GM20000 (cell line): ENCODE measurements at regions not wholly inside any gene's neighbourhood (a gene's known extent, or its start where the extent isn't known, plus 50 kb on each side); places are given as distances from the start of the nearest gene placed in this dataset.

Experiments
- DNase-seq: peaks from one replicate; pipeline ENCODE4 v3.0.0; 2012; ENCODE audit warnings: low spot score
- TF ChIP-seq, protein P1 (sequence below): IDR thresholded peaks from 2 replicates; pipeline ENCODE4 v1.5.1; 2012; ENCODE audit warnings: mild to moderate bottlenecking, control low read depth; ENCODE audit errors: extremely low read depth, missing control alignments

DNA sequence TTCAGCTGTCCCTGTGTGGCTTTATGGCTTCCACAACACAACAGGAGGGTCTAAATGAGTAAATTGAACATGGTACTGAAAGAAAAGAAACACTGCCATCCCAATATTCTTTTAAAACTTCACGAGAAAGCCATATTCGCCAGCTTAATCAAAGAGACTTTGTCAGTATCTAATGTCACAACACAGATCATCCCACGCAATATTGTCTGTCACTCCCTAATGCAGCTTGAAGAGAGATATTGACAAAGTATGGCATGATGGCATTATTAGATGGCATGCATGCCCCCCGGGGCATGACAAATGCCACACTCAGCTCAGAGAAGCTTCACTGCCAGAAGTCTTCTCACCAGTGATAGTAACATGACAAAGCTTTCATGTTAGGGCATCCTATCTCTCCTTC is 197.8 kb downstream of the TTC8 start:
- TF ChIP-seq, protein P1, sequence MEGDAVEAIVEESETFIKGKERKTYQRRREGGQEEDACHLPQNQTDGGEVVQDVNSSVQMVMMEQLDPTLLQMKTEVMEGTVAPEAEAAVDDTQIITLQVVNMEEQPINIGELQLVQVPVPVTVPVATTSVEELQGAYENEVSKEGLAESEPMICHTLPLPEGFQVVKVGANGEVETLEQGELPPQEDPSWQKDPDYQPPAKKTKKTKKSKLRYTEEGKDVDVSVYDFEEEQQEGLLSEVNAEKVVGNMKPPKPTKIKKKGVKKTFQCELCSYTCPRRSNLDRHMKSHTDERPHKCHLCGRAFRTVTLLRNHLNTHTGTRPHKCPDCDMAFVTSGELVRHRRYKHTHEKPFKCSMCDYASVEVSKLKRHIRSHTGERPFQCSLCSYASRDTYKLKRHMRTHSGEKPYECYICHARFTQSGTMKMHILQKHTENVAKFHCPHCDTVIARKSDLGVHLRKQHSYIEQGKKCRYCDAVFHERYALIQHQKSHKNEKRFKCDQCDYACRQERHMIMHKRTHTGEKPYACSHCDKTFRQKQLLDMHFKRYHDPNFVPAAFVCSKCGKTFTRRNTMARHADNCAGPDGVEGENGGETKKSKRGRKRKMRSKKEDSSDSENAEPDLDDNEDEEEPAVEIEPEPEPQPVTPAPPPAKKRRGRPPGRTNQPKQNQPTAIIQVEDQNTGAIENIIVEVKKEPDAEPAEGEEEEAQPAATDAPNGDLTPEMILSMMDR, result no peak
- no peak for DNase-seq

- no peak for DNase-seq
- TF ChIP-seq, protein P1, result no peak
Observed at GRCh38 chr14:89024691-89025090, 200.2 kb downstream of the TTC8 start.

- TF ChIP-seq, protein P1, result no peak
- no peak for DNase-seq
Observed at GRCh38 chr14:89025561-89026236, 201.2 kb downstream of the TTC8 start.

GRCh38 chr14:89027097-89027740 is 202.8 kb downstream of the TTC8 start:
- DNase-seq, result peak; percentile 90
- TF ChIP-seq, protein P1, result peak; percentile 82

GRCh38 chr14:89028462-89029134 is 204.1 kb downstream of the TTC8 start:
- DNase-seq, result no peak
- TF ChIP-seq, protein P1, result no peak

GRCh38 chr14:89029961-89030694 is 205.7 kb downstream of the TTC8 start:
- no peak for DNase-seq
- TF ChIP-seq, protein P1, result no peak
